ENCODE measurements at regions not wholly inside any gene's neighbourhood (a gene's known extent, or its start where the extent isn't known, plus 50 kb on each side); places are given as distances from the start of the nearest gene placed in this dataset.

DNA sequence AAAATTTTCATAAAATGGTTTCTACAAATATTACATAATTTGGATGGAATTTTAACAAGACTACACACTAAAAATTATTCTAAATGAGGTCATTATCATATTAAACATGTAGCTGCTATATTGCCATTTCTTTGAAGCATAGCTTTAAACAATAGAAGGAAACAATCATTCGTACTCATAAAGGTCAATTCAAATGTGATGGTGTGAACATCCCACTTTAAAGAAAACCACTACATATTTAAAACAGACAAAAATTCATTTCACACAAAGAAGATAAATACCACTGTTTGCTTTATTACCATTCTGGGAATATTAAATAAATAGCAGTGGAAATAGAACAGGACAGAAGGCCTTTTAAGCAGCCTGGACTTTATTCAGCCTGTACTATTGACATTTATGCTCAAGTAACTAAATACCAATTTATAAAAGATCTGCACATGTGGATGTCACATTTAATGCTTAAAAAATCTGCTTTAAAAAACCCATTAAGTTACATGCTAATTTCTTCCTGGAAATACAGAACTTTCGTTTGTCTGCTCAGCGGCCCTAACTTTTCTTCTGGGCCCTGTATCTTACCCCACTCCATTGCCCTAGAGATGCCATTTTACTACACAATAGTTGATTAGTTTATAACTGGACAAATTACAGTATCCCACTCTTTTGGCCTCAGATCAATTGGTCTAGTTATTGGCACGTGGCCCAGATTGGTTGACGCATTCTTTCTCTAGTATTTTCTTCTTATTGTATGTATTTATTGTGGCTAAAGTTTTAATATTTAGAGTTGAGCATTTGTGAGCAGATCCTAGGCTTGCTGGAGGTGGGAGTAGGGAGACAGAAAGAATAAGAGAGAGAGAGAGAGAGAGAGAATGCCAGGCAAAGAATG lies 215.1 kb upstream of the SPRY2 start:
- Mint-ChIP-seq H3K4me1 (peaks cover 3% of the 10 kb centered on the region), H3K27me3 (no peaks in the 10 kb centered on the region), H3K36me3 (no peaks in the 10 kb centered on the region), H3K4me3 (no peak overlapping the region), H3K9me3 (no peaks in the 10 kb centered on the region), H3K27ac (no peak overlapping the region)
- no peak for ATAC-seq (ENCODE audit: low read depth)
- no peak for DNase-seq (ENCODE audit: low spot score in 2 of 2)

GRCh38 chr13:80552851-80553440 lies 212.0 kb upstream of the SPRY2 start:
- H3K4me3 Mint-ChIP-seq = no peak overlapping the region
- H3K9me3 Mint-ChIP-seq = no peaks in the 10 kb centered on the region
- H3K27ac Mint-ChIP-seq = no peak overlapping the region
- H3K36me3 Mint-ChIP-seq = no peaks in the 10 kb centered on the region
- peaks cover 3% of the 10 kb centered on the region for H3K4me1 Mint-ChIP-seq
- no peak for DNase-seq (ENCODE audit: low spot score in 2 of 2)
- no peak for ATAC-seq (ENCODE audit: low read depth)
- H3K27me3 Mint-ChIP-seq = peaks cover 2% of the 10 kb centered on the region

GRCh38 chr13:80551650-80552497 lies 210.9 kb upstream of the SPRY2 start:
- DNase-seq (ENCODE audit: low spot score in 2 of 2) (peak in 1 of 2 donors; percentile 9), ATAC-seq (ENCODE audit: low read depth) (peak; percentile 60)
- Mint-ChIP-seq H3K4me3 (no peak overlapping the region), H3K9me3 (no peaks in the 10 kb centered on the region), H3K27ac (no peak overlapping the region), H3K36me3 (no peaks in the 10 kb centered on the region), H3K27me3 (peaks cover 2% of the 10 kb centered on the region), H3K4me1 (peaks cover 3% of the 10 kb centered on the region)

DNA sequence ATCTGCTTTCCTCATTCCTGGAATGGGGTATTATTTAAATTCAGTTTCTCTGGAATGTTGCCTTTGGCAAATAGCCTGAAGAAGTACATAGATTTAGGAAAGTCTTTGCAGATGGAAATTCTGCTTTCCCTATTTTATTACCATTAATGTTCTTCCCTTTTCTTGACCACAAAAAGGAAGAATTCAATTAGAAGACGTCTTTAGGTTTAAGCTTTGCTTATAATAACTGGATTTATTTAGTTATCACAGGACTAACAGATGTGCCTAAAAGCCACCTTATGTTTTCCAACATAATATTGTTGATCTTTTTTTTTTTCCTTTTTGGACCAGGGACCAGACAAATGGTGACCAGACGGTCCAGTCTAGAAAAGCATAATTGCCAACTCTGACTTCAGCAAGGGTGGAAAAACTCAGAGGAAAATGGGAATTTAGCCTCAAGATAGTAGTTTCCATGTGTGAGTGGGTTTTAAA lies 210.1 kb upstream of the SPRY2 start:
- H3K27ac Mint-ChIP-seq = no peak overlapping the region
- peaks cover 3% of the 10 kb centered on the region for H3K4me1 Mint-ChIP-seq
- no peak for DNase-seq (ENCODE audit: low spot score in 2 of 2)
- no peak for ATAC-seq (ENCODE audit: low read depth)
- no peaks in the 10 kb centered on the region for H3K9me3 Mint-ChIP-seq
- H3K27me3 Mint-ChIP-seq = peaks cover 2% of the 10 kb centered on the region
- H3K4me3 Mint-ChIP-seq = no peak overlapping the region
- no peaks in the 10 kb centered on the region for H3K36me3 Mint-ChIP-seq

GRCh38 chr13:80548915-80549314 lies 208.0 kb upstream of the SPRY2 start:
- Mint-ChIP-seq H3K4me3 (no peak overlapping the region), H3K9me3 (peaks cover 1% of the 10 kb centered on the region), H3K36me3 (no peaks in the 10 kb centered on the region), H3K27ac (no peak overlapping the region), H3K27me3 (peaks cover 2% of the 10 kb centered on the region), H3K4me1 (peaks cover 3% of the 10 kb centered on the region)
- ATAC-seq (ENCODE audit: low read depth) (no peak), DNase-seq (ENCODE audit: low spot score in 2 of 2) (no peak)

DNA sequence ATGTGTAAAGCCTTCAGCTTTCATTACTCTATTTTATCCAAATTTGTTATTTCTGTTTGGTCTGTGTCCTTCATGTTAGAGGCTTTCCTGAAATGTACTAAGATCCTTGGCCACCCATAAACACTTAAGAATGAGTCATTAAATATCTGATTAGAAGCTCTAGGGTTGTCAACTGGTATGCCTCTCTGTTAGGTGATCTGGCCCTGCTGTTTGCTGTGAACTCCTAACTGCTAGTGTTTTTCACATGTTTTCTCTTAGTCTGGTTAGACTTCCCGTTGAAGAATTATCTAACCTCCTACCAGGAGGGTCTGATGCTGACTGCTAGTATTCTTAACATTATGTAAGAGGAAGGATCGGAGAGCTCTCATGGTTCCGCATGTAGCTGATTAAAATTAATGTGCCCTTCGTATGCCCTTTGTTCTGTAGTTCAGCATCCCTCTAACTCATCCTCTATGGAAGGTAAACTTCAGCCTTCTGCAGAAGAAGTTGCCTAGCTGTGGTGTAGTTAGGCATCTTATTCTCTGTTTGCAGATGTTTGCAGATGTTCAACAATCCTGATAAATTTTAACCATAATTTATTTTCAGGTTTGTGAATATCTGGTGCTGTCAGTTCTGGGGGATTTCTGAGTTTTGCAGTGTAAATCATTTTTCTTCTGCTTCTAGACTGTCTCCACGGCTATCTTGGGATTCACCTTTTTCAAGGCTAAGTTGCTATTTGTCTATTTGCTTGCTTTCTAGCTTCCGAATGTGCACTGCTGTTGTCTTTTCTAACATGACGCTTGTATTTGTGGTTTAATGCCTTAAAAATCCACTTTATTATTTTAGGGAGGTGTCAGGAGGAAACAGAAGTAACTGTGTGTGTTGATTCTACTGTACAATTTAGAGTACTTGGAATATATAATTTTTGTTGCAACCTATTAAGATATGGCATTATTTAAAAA lies 207.2 kb upstream of the SPRY2 start:
- no peak overlapping the region for H3K27ac Mint-ChIP-seq
- no peak for DNase-seq (ENCODE audit: low spot score in 2 of 2)
- no peak overlapping the region for H3K4me3 Mint-ChIP-seq
- H3K27me3 Mint-ChIP-seq = peaks cover 2% of the 10 kb centered on the region
- peaks cover 1% of the 10 kb centered on the region for H3K9me3 Mint-ChIP-seq
- ATAC-seq (ENCODE audit: low read depth) = no peak
- no peaks in the 10 kb centered on the region for H3K36me3 Mint-ChIP-seq
- H3K4me1 Mint-ChIP-seq = peaks cover 3% of the 10 kb centered on the region

- no peak for DNase-seq (ENCODE audit: low spot score in 2 of 2)
- H3K27ac Mint-ChIP-seq = no peak overlapping the region
- no peak for ATAC-seq (ENCODE audit: low read depth)
- no peaks in the 10 kb centered on the region for H3K36me3 Mint-ChIP-seq
- peaks cover 3% of the 10 kb centered on the region for H3K4me1 Mint-ChIP-seq
- no peak overlapping the region for H3K4me3 Mint-ChIP-seq
- H3K9me3 Mint-ChIP-seq = peaks cover 1% of the 10 kb centered on the region
- H3K27me3 Mint-ChIP-seq = peaks cover 2% of the 10 kb centered on the region
Measured at GRCh38 chr13:80547341-80547740, 206.4 kb upstream of the SPRY2 start.

- ATAC-seq (ENCODE audit: low read depth) = no peak
- peaks cover 4% of the 10 kb centered on the region for H3K9me3 Mint-ChIP-seq
- H3K36me3 Mint-ChIP-seq = no peaks in the 10 kb centered on the region
- H3K27me3 Mint-ChIP-seq = no peaks in the 10 kb centered on the region
- no peak overlapping the region for H3K4me3 Mint-ChIP-seq
- no peak for DNase-seq (ENCODE audit: low spot score in 2 of 2)
- no peaks in the 10 kb centered on the region for H3K4me1 Mint-ChIP-seq
- no peak overlapping the region for H3K27ac Mint-ChIP-seq
Measured at GRCh38 chr13:80533175-80533574, 192.2 kb upstream of the SPRY2 start.

DNA sequence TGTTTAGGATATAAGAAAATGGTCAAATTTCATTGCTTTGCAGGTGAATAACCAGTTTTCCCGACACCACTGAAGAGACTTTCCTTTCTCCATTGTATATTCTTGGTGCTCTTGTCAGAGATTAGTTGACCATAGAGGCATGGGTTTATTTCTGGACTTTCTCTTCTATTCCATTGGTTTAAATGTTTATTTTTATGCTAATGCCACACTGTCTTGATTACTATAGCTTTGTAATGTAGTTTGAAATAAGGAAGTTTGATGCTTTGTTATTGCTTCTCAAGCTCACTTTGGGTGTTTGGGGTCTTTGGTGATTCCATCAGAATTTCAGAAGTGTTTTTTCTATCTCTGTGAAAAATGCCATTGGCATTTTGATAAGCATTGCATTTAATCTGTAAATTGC lies 190.0 kb upstream of the SPRY2 start:
- Mint-ChIP-seq H3K4me1 (no peaks in the 10 kb centered on the region), H3K4me3 (no peak overlapping the region), H3K36me3 (no peaks in the 10 kb centered on the region), H3K27me3 (no peaks in the 10 kb centered on the region), H3K27ac (no peak overlapping the region), H3K9me3 (peaks cover 4% of the 10 kb centered on the region)
- ATAC-seq (ENCODE audit: low read depth) = no peak
- no peak for DNase-seq (ENCODE audit: low spot score in 2 of 2)

DNA sequence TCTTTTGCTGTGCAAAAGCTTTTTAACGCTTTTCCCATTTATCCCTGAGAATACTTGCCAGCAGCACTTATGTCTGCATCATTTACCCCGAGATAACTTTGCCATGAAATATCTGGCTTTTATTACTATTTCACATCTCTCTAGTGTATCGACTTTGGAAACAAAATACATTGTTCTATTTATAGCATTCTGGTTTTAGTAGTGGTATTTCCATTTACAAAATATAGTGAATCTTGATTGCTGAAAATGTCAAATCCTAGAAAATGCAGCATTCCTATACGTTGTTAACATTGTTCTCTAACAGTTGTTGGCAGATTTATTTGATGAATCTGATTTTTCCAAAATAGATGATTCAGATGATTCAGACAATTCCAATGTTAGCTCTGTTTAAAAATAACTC lies 189.3 kb upstream of the SPRY2 start:
- no peak overlapping the region for H3K27ac Mint-ChIP-seq
- DNase-seq (ENCODE audit: low spot score in 2 of 2) (no peak), ATAC-seq (ENCODE audit: low read depth) (no peak)
- H3K27me3 Mint-ChIP-seq = no peaks in the 10 kb centered on the region
- no peaks in the 10 kb centered on the region for H3K4me1 Mint-ChIP-seq
- no peak overlapping the region for H3K4me3 Mint-ChIP-seq
- no peaks in the 10 kb centered on the region for H3K36me3 Mint-ChIP-seq
- H3K9me3 Mint-ChIP-seq = peaks cover 4% of the 10 kb centered on the region

GRCh38 chr13:80529734-80530133 lies 188.8 kb upstream of the SPRY2 start:
- no peaks in the 10 kb centered on the region for H3K36me3 Mint-ChIP-seq
- DNase-seq (ENCODE audit: low spot score in 2 of 2) (no peak), ATAC-seq (ENCODE audit: low read depth) (no peak)
- no peak overlapping the region for H3K27ac Mint-ChIP-seq
- no peak overlapping the region for H3K4me3 Mint-ChIP-seq
- peaks cover 4% of the 10 kb centered on the region for H3K9me3 Mint-ChIP-seq
- H3K4me1 Mint-ChIP-seq = no peaks in the 10 kb centered on the region
- H3K27me3 Mint-ChIP-seq = no peaks in the 10 kb centered on the region

GRCh38 chr13:80528733-80529132 lies 187.8 kb upstream of the SPRY2 start:
- Mint-ChIP-seq H3K27me3 (no peaks in the 10 kb centered on the region), H3K9me3 (peaks cover 4% of the 10 kb centered on the region), H3K4me1 (no peaks in the 10 kb centered on the region), H3K27ac (no peak overlapping the region), H3K36me3 (no peaks in the 10 kb centered on the region), H3K4me3 (no peak overlapping the region)
- DNase-seq (ENCODE audit: low spot score in 2 of 2) = no peak
- no peak for ATAC-seq (ENCODE audit: low read depth)

GRCh38 chr13:80527400-80527799 lies 186.5 kb upstream of the SPRY2 start:
- H3K27ac Mint-ChIP-seq = no peak overlapping the region
- no peak for DNase-seq (ENCODE audit: low spot score in 2 of 2)
- ATAC-seq (ENCODE audit: low read depth) = no peak
- H3K4me3 Mint-ChIP-seq = no peak overlapping the region
- H3K9me3 Mint-ChIP-seq = peaks cover 4% of the 10 kb centered on the region
- H3K36me3 Mint-ChIP-seq = no peaks in the 10 kb centered on the region
- no peaks in the 10 kb centered on the region for H3K4me1 Mint-ChIP-seq
- no peaks in the 10 kb centered on the region for H3K27me3 Mint-ChIP-seq

All from memory B cell (primary cell).